ENCODE measurements at regions not wholly inside any gene's neighbourhood (a gene's known extent, or its start where the extent isn't known, plus 50 kb on each side); places are given as distances from the start of the nearest gene placed in this dataset.

- TF ChIP-seq CTCF (IDR thresholded peaks at IDR 0.05; ENCODE audit: insufficient read depth, low read depth, low read length) (no peak), EZH2 (IDR thresholded peaks at IDR 0.05; ENCODE audit: insufficient read depth, low read length) (no peak)
These were observed 95.1 kb upstream of the CDH5 start for GRCh38 chr16:66271074-66272060.
